Type B pancreatic cell (in vitro differentiated cells): ENCODE measurements at regions not wholly inside any gene's neighbourhood (a gene's known extent, or its start where the extent isn't known, plus 50 kb on each side); places are given as distances from the start of the nearest gene placed in this dataset.

Experiments used
- DNase-seq: peaks from one replicate; pipeline ENCODE4 v3.0.0; 2021; ENCODE audit warnings: mixed read lengths; ENCODE audit not compliant: unreplicated experiment; ENCODE audit errors: extremely low spot score
- H3K27ac Mint-ChIP-seq: 2 replicates; pipeline ENCODE4 v1.8.0; 2021; ENCODE audit warnings: mild to moderate bottlenecking, mixed read lengths
- H3K27me3 Mint-ChIP-seq: 2 replicates; pipeline ENCODE4 v1.8.0; 2021; ENCODE audit warnings: mixed read lengths
- H3K36me3 Mint-ChIP-seq: 2 replicates; pipeline ENCODE4 v1.8.0; 2021; ENCODE audit warnings: mixed read lengths
- H3K4me1 Mint-ChIP-seq: one replicate; pipeline ENCODE4 v1.8.0; 2021; ENCODE audit warnings: mixed read lengths; ENCODE audit not compliant: unreplicated experiment
- H3K4me3 Mint-ChIP-seq: 2 replicates; pipeline ENCODE4 v1.8.0; 2021; ENCODE audit warnings: mild to moderate bottlenecking, mixed read lengths
- H3K9me3 Mint-ChIP-seq: 2 replicates; pipeline ENCODE4 v1.8.0; 2021; ENCODE audit warnings: mixed read lengths
- CTCF ChIP-seq: fragments of 200-600 bp; sonication (generic); conservative IDR thresholded peaks from 2 replicates; pipeline ENCODE4 v1.5.0; 2021; ENCODE audit warnings: antibody characterized with exemption, mild to moderate bottlenecking

- DNase-seq = no peak
- Mint-ChIP-seq H3K4me3 (no peak overlapping the region), H3K27me3 (no peaks in the 10 kb centered on the region), H3K9me3 (no peaks in the 10 kb centered on the region), H3K4me1 (no peaks in the 10 kb centered on the region), H3K27ac (no peak overlapping the region), H3K36me3 (no peaks in the 10 kb centered on the region)
- no peak for TF ChIP-seq CTCF
These were observed 225.5 kb upstream of the VRK2 start for GRCh38 chr2:57821088-57821487.

GRCh38 chr2:57828221-57828620 is 218.4 kb upstream of the VRK2 start:
- TF ChIP-seq CTCF = no peak
- Mint-ChIP-seq H3K4me1 (no peaks in the 10 kb centered on the region), H3K4me3 (no peak overlapping the region), H3K27ac (no peak overlapping the region), H3K27me3 (no peaks in the 10 kb centered on the region), H3K36me3 (no peaks in the 10 kb centered on the region), H3K9me3 (peaks cover 5% of the 10 kb centered on the region)
- no peak for DNase-seq

GRCh38 chr2:57834666-57835065 is 211.9 kb upstream of the VRK2 start:
- no peak overlapping the region for H3K27ac Mint-ChIP-seq
- H3K27me3 Mint-ChIP-seq = no peaks in the 10 kb centered on the region
- DNase-seq = no peak
- TF ChIP-seq CTCF = no peak
- no peak overlapping the region for H3K4me3 Mint-ChIP-seq
- no peaks in the 10 kb centered on the region for H3K36me3 Mint-ChIP-seq
- no peaks in the 10 kb centered on the region for H3K4me1 Mint-ChIP-seq
- no peaks in the 10 kb centered on the region for H3K9me3 Mint-ChIP-seq

- no peaks in the 10 kb centered on the region for H3K36me3 Mint-ChIP-seq
- no peak for DNase-seq
- no peak for TF ChIP-seq CTCF
- no peaks in the 10 kb centered on the region for H3K9me3 Mint-ChIP-seq
- H3K4me1 Mint-ChIP-seq = no peaks in the 10 kb centered on the region
- H3K27me3 Mint-ChIP-seq = no peaks in the 10 kb centered on the region
- H3K4me3 Mint-ChIP-seq = no peak overlapping the region
- no peak overlapping the region for H3K27ac Mint-ChIP-seq
These were observed 204.1 kb upstream of the VRK2 start for GRCh38 chr2:57842531-57842930.

GRCh38 chr2:57843158-57843557 is 203.4 kb upstream of the VRK2 start:
- Mint-ChIP-seq H3K9me3 (no peaks in the 10 kb centered on the region), H3K36me3 (no peaks in the 10 kb centered on the region), H3K4me1 (no peaks in the 10 kb centered on the region), H3K27ac (no peak overlapping the region), H3K4me3 (no peak overlapping the region), H3K27me3 (no peaks in the 10 kb centered on the region)
- no peak for TF ChIP-seq CTCF
- no peak for DNase-seq

- TF ChIP-seq CTCF = no peak
- no peaks in the 10 kb centered on the region for H3K27me3 Mint-ChIP-seq
- H3K4me3 Mint-ChIP-seq = no peak overlapping the region
- H3K36me3 Mint-ChIP-seq = no peaks in the 10 kb centered on the region
- no peaks in the 10 kb centered on the region for H3K4me1 Mint-ChIP-seq
- H3K9me3 Mint-ChIP-seq = no peaks in the 10 kb centered on the region
- no peak overlapping the region for H3K27ac Mint-ChIP-seq
- DNase-seq = no peak
These were observed 197.9 kb upstream of the VRK2 start for GRCh38 chr2:57848723-57849122.
